ENCODE measurements at regions not wholly inside any gene's neighbourhood (a gene's known extent, or its start where the extent isn't known, plus 50 kb on each side); places are given as distances from the start of the nearest gene placed in this dataset.

DNA sequence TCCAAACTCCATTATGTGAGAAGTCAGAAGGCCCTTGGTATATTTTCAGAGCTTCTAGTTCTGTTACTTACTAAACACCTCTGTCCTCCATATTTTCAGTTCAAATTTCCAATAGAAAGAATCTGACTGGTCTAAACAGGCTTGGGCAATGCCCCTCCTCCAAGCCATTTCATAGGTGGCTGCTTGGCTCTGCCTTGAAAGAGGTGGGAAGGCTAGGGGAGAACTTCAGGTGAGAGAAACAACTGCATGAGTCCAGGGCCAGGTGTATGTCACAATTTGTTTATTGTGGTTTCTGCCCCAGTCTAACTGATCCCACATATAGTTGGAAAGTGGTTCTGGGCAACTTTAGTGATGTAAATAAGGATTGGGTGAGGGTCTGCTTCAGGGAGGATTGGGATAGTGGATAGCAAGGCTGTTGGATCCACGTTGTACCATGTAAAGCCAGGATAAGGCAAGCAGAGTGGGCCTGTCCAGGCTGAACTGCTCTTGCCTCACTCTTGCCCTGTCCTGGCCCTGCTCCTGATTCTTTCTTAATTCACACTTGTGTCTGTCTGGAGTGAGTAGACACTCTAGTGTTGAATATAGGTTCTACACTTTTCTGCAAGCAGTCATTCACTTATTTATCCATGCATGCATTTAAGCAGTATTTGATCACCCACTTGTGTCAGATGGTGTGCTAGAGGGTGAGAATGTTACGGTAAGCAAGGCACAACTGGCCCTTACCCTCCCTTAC, 67.5 kb upstream of the COMTD1 start:
- DNase-seq, result no peak
- Mint-ChIP-seq H3K9me3 (peaks cover 87% of the 10 kb centered on the region), H3K27ac (no peak overlapping the region), H3K36me3 (ENCODE audit: low read depth) (peaks cover 49% of the 10 kb centered on the region), H3K4me3 (no peak overlapping the region), H3K4me1 (no peaks in the 10 kb centered on the region), H3K27me3 (ENCODE audit: low read depth, poor library complexity) (no peaks in the 10 kb centered on the region)
- TF ChIP-seq, protein P1, sequence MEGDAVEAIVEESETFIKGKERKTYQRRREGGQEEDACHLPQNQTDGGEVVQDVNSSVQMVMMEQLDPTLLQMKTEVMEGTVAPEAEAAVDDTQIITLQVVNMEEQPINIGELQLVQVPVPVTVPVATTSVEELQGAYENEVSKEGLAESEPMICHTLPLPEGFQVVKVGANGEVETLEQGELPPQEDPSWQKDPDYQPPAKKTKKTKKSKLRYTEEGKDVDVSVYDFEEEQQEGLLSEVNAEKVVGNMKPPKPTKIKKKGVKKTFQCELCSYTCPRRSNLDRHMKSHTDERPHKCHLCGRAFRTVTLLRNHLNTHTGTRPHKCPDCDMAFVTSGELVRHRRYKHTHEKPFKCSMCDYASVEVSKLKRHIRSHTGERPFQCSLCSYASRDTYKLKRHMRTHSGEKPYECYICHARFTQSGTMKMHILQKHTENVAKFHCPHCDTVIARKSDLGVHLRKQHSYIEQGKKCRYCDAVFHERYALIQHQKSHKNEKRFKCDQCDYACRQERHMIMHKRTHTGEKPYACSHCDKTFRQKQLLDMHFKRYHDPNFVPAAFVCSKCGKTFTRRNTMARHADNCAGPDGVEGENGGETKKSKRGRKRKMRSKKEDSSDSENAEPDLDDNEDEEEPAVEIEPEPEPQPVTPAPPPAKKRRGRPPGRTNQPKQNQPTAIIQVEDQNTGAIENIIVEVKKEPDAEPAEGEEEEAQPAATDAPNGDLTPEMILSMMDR (IDR thresholded peaks at IDR 0.05), result no peak

DNA sequence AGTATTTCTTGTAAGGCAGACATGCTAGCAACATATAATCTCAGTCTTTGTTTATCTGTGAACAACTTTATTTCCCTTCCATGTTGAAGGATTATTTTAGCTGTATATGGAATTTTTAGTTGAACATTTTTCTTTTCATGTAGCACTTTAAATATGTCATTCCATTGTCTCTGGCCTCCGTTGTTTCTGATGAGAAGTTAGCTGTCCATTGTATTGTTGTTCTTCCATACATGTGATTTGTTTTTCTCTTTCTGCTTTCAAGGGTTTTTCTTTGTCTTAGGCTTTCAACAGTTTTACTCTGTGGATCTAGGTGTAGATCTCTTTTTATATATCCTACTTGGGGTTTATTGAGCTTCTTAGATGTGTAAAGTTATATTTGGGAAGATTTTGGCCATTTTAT, 66.3 kb upstream of the COMTD1 start:
- H3K4me3 Mint-ChIP-seq, result no peak overlapping the region
- no peaks in the 10 kb centered on the region for H3K27me3 Mint-ChIP-seq (ENCODE audit: low read depth, poor library complexity)
- H3K9me3 Mint-ChIP-seq, result peaks cover 75% of the 10 kb centered on the region
- no peaks in the 10 kb centered on the region for H3K4me1 Mint-ChIP-seq
- peaks cover 40% of the 10 kb centered on the region for H3K36me3 Mint-ChIP-seq (ENCODE audit: low read depth)
- TF ChIP-seq, protein P1 (IDR thresholded peaks at IDR 0.05), result no peak
- DNase-seq, result no peak
- no peak overlapping the region for H3K27ac Mint-ChIP-seq

- H3K9me3 Mint-ChIP-seq, result peaks cover 29% of the 10 kb centered on the region
- H3K27me3 Mint-ChIP-seq (ENCODE audit: low read depth, poor library complexity), result peaks cover 4% of the 10 kb centered on the region
- no peak overlapping the region for H3K4me3 Mint-ChIP-seq
- TF ChIP-seq, protein P1 (IDR thresholded peaks at IDR 0.05), result no peak
- DNase-seq, result no peak
- H3K27ac Mint-ChIP-seq, result no peak overlapping the region
- peaks cover 25% of the 10 kb centered on the region for H3K4me1 Mint-ChIP-seq
- H3K36me3 Mint-ChIP-seq (ENCODE audit: low read depth), result peaks cover 8% of the 10 kb centered on the region
These were observed 61.4 kb upstream of the COMTD1 start for GRCh38 chr10:75297021-75297599.

- Mint-ChIP-seq H3K27ac (no peak overlapping the region), H3K9me3 (peaks cover 19% of the 10 kb centered on the region), H3K4me3 (no peak overlapping the region), H3K27me3 (ENCODE audit: low read depth, poor library complexity) (peaks cover 6% of the 10 kb centered on the region), H3K36me3 (ENCODE audit: low read depth) (peaks cover 3% of the 10 kb centered on the region), H3K4me1 (peaks cover 32% of the 10 kb centered on the region)
- no peak for DNase-seq
- TF ChIP-seq, protein P1 (IDR thresholded peaks at IDR 0.05), result no peak
These were observed 60.2 kb upstream of the COMTD1 start for GRCh38 chr10:75295868-75296441.

- peak overlapping the region; percentile 76 for H3K4me3 Mint-ChIP-seq
- peaks cover 7% of the 10 kb centered on the region for H3K36me3 Mint-ChIP-seq (ENCODE audit: low read depth)
- DNase-seq, result peak; percentile 88
- H3K27me3 Mint-ChIP-seq (ENCODE audit: low read depth, poor library complexity), result peaks cover 8% of the 10 kb centered on the region
- TF ChIP-seq, protein P1 (IDR thresholded peaks at IDR 0.05), result no peak
- peaks cover 32% of the 10 kb centered on the region for H3K4me1 Mint-ChIP-seq
- H3K9me3 Mint-ChIP-seq, result peaks cover 22% of the 10 kb centered on the region
- H3K27ac Mint-ChIP-seq, result peak overlapping the region; percentile 82
These were observed 59.3 kb upstream of the COMTD1 start for GRCh38 chr10:75294866-75295701.

All from nephron progenitor cell (in vitro differentiated cells).